AG04449 (cell line): ENCODE measurements at regions not wholly inside any gene's neighbourhood (a gene's known extent, or its start where the extent isn't known, plus 50 kb on each side); places are given as distances from the start of the nearest gene placed in this dataset.

Experiments used
- CTCF ChIA-PET: fragments of 350-600 bp; formaldehyde crosslinking; extraction: SDS; loops from one replicate; lab custom pipeline; 2021; ENCODE audit warnings: antibody characterized with exemption; lab: Yijun Ruan, JAX
- POLR2A ChIA-PET: fragments of 400-600, 350-600 bp; formaldehyde crosslinking; extraction: SDS; loops from one replicate; lab custom pipeline; 2020; ENCODE audit warnings: antibody characterized with exemption, inconsistent platforms; lab: Yijun Ruan, JAX
- DNase-seq: peaks from one replicate; pipeline ENCODE4 v3.0.0-alpha.2; 2010; ENCODE audit warnings: low read depth, low spot score
- H3K4me3 ChIP-seq: 2 replicates; pipeline ENCODE4 v1.5.1; 2011; ENCODE audit warnings: low read depth, mild to moderate bottlenecking, control low read depth, low read length
- TF ChIP-seq, protein P1 (sequence below): IDR thresholded peaks from one replicate; pipeline ENCODE4 v1.5.1; 2011; ENCODE audit warnings: mild to moderate bottlenecking, moderate library complexity, low read length, control low read depth, inconsistent platforms; ENCODE audit not compliant: insufficient read depth; ENCODE audit errors: missing control alignments

DNA sequence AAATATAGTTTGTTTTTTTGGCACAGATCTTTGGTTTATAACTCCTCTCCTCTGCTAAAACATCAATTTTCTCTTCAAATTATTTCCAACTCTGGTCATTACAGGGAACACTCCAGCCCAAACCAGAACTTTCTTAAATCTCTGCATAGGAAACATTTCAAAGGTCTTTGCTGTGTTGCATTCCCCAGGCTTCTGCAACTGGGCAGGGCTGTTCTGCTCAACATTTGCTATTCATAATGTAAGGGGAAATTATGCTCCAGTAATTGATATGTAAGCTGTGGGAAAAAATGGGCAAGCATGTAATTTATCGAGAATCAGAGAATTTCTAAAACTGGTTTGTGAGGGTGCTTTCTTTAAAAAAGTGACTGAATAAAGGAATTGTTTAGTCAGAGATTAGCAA lies 410.4 kb downstream of the TUSC7 start:
- no peak overlapping the region for H3K4me3 ChIP-seq
- TF ChIP-seq, protein P1, sequence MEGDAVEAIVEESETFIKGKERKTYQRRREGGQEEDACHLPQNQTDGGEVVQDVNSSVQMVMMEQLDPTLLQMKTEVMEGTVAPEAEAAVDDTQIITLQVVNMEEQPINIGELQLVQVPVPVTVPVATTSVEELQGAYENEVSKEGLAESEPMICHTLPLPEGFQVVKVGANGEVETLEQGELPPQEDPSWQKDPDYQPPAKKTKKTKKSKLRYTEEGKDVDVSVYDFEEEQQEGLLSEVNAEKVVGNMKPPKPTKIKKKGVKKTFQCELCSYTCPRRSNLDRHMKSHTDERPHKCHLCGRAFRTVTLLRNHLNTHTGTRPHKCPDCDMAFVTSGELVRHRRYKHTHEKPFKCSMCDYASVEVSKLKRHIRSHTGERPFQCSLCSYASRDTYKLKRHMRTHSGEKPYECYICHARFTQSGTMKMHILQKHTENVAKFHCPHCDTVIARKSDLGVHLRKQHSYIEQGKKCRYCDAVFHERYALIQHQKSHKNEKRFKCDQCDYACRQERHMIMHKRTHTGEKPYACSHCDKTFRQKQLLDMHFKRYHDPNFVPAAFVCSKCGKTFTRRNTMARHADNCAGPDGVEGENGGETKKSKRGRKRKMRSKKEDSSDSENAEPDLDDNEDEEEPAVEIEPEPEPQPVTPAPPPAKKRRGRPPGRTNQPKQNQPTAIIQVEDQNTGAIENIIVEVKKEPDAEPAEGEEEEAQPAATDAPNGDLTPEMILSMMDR, result no peak
- CTCF ChIA-PET, result no interaction called here
- POLR2A ChIA-PET, result no interaction called here
- DNase-seq, result no peak

DNA sequence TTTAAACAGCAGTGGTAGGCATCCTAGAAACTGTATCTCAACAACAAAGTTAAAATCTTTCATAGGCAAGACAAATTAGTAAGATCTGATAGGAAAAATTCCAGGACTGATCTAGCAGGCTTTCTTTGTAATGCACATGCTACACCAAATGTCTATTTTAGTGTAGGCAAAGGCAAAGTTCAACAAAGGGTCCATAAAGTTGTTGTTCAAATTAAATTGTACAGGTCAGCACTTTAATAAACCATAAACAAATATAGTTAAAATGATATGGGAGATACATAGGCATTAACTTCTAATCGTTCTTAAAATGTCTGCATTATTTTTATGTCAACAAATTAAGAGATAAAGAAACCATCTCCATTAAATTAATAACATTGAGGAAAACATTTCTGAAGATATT lies 413.0 kb downstream of the TUSC7 start:
- no peak overlapping the region for H3K4me3 ChIP-seq
- ChIA-PET CTCF (no interaction called here), POLR2A (no interaction called here)
- DNase-seq, result no peak
- TF ChIP-seq, protein P1, result no peak

DNA sequence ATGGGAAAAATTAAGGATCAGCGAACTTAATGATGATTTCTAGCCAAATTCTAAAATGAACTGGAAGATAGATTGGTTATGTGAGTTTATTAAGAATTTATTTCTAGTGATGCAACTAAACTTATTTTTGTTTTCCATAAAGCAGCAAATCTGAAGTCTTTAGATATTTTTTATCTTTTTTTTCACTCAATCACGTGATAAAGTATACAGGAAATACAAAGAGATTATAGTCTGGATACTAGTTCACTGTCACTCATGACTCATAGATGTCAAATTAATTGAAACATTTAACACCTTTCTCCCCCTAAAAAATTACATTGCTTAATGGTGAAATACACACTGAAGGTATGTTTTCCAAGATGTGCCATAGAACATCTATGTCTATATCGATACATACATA lies 416.9 kb downstream of the TUSC7 start:
- TF ChIP-seq, protein P1, result no peak
- H3K4me3 ChIP-seq, result no peak overlapping the region
- ChIA-PET POLR2A (no interaction called here), CTCF (interaction anchor here (1.0 kb wide), 1 partner anchor 67 kb away, joined by 3 read pairs; no protein-coding TSS in a partner anchor)
- no peak for DNase-seq

DNA sequence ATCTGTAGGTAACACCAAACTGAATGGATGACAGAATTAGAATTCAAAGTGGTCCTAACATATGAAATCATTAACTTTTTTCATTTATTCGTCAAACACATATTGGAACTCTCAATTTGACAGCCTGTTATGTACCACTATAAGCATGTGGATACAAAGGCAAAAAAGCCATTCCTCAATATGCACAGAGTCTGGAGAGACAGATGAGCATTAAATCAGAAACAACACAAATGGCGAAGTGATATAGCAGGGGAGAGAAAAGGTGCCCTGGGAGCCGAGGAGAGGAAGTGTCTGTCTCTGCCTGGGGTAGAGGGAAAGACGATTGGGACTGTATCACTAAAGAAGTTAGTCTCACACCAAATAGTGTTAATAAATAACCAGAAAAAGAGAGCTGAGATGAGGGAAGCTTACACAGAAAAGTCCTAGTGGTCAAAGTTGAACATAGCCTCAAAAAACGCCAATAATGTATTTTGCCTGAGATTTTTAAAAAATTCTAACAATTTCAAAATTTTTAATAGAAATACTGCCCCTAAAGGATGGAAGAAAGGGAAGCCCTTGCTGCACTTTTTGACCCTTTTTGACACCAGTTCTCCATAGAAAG lies 417.5 kb downstream of the TUSC7 start:
- CTCF ChIA-PET, result interaction anchor here (1.0 kb wide), 1 partner anchor 68 kb away, joined by 3 read pairs; no protein-coding TSS in a partner anchor

DNA sequence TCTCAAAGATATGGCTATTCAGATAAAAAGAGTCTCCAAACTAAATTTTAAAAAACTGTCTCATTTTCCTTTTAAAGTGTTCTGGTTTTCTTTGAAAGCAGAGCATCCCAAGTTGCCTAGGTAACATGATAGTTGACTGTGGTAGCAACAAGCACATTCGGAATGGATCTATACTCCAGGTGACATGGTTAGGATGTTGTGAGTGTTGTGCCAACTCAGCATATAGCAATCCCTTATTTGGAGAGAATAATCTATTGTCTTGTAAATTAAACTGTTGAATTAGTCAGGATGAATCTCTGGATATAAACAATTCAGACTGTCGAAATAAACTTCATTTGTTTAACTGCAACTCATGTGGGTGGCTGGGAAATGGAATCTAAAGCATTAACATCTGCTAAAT lies 418.6 kb downstream of the TUSC7 start:
- H3K4me3 ChIP-seq, result no peak overlapping the region
- POLR2A ChIA-PET, result no interaction called here
- DNase-seq, result no peak
- TF ChIP-seq, protein P1, result no peak
- CTCF ChIA-PET, result interaction anchor here (1.8 kb wide), 1 partner anchor 10 kb away, joined by 4 read pairs; no protein-coding TSS in a partner anchor

More for the DNA sequence above, 417.5 kb downstream of the TUSC7 start:
- TF ChIP-seq, protein P1, result no peak
- POLR2A ChIA-PET, result interaction anchor here (0.6 kb wide), 1 partner anchor 33 kb away, joined by 3 read pairs; no protein-coding TSS in a partner anchor
- H3K4me3 ChIP-seq, result no peak overlapping the region
- DNase-seq, result no peak

DNA sequence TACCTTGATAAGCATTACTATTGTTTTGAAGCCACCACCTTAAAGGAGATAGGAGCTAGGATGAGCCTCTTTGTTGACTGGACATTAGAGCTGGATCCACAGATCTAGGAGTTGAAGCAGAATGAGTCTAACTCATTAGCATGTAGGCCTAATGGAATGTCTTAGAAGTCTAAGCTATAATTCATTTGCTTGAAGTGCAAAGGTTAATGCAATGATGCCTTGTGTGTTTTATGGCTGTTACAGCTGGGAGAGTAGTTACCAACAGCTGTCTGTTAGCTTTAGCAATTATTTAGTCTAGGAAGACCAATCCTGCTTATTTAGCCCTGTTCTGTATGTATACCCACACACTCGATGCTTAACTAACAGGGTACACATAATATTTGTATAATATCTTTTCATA lies 419.3 kb downstream of the TUSC7 start:
- no peak overlapping the region for H3K4me3 ChIP-seq
- DNase-seq, result no peak
- ChIA-PET CTCF (interaction anchor here (1.8 kb wide), 1 partner anchor 10 kb away, joined by 4 read pairs; no protein-coding TSS in a partner anchor), POLR2A (no interaction called here)
- TF ChIP-seq, protein P1, result no peak
